Occipital lobe (tissue), 1 donor: ENCODE measurements at regions not wholly inside any gene's neighbourhood (a gene's known extent, or its start where the extent isn't known, plus 50 kb on each side); places are given as distances from the start of the nearest gene placed in this dataset.
"Not testable (repeated sequence)": the region's sequence is repeated elsewhere in the genome, so short reads cannot be mapped to it uniquely, and the experiment has no call there.

Experiments
- DNase-seq: peaks from one replicate; lab custom pipeline; 2025; lab: John Stamatoyannopoulos, UW

DNA sequence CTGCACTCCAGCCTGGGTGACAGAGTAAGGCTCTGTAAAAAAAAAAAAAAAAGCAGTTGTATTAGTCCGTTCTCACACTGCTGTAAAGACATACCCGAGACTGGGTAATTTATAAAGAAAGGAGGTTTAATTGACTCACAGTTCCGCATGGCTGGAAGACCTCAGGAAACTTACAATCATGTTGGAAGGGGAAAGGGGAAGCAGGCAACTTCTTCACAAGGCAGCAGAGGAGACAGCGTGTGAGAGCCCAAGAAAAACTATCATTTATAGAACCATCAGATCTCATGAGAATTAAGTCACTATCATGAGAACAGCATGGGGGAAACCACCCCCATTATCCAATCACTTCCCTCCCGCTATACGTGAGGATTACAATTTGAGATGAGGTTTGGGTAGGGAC is 151.7 kb upstream of the NR5A2 start:
- DNase-seq = no peak

GRCh38 chr1:199877526-199878384 is 149.8 kb upstream of the NR5A2 start:
- DNase-seq = no peak

GRCh38 chr1:199878823-199879222 is 148.7 kb upstream of the NR5A2 start:
- DNase-seq = no peak

DNA sequence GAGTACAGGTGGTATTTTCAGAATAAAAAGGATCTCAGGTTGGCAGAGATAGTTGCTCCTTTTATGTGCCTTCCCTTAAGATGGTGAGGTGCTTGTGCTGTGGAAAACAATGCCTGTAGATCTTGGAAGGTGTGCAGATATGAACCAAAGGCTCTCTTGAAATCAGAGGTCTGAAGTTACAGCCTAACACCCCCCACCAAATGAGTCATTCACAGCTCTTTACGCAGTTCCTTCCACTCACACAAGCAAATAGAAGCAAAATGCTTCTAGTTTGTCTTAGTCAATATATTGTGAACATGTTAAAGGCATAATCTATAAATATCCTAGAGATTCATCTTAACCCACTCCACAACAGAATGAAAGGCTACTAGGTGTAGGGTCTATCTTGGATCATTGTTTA is 128.9 kb upstream of the NR5A2 start:
- DNase-seq = no peak

- DNase-seq = no peak
Observed at GRCh38 chr1:199901341-199901740, 126.2 kb upstream of the NR5A2 start.

GRCh38 chr1:199907361-199907760 is 120.1 kb upstream of the NR5A2 start:
- DNase-seq = no peak

- DNase-seq = no peak
Observed at GRCh38 chr1:199909137-199909536, 118.4 kb upstream of the NR5A2 start.

DNA sequence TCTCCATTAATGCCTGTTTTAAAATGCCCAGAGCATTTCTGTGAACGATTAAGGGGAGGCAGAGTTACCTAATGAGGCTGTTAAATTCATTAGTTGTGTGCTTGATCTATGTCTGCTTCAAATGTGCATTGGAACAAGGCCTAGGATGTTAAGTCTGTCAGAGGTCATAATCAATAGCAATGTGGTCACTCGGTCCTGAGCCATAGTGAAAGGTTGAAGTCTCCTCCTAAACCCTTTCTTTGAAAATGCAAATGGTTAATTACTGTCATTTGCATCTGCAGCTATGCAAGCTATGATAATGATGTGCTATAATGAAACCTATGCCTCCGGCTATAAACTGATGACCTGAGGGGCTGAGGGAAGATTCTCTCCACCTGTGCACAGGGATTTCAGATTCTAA is 114.2 kb upstream of the NR5A2 start:
- no peak for DNase-seq

DNA sequence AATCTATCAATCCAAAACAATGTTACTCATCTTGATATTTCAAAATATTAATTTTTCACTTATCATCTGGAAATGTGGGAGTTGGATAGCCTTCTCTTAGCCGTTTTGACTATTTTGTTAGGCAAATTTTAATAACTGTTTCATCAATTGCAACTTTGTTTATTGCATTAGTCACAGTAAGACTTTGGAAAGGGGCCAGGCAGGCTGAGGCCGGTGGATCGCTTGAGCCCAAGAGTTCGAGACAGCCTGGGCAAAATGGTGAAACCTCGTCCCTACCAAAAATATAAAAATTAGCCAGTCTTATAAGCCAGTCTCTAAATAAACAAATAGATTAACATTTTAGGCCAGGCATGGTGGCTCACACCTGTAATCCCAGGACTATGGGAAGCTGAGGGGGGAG is 113.0 kb upstream of the NR5A2 start:
- DNase-seq = no peak

- DNase-seq = no peak
Observed at GRCh38 chr1:199918196-199918769, 109.2 kb upstream of the NR5A2 start.

GRCh38 chr1:199920635-199921034 is 106.9 kb upstream of the NR5A2 start:
- no peak for DNase-seq

- DNase-seq = no peak
Observed at GRCh38 chr1:199929556-199929955, 98.0 kb upstream of the NR5A2 start.

- DNase-seq = not testable (repeated sequence)
Observed at GRCh38 chr1:199930067-199930466, 97.4 kb upstream of the NR5A2 start.

DNA sequence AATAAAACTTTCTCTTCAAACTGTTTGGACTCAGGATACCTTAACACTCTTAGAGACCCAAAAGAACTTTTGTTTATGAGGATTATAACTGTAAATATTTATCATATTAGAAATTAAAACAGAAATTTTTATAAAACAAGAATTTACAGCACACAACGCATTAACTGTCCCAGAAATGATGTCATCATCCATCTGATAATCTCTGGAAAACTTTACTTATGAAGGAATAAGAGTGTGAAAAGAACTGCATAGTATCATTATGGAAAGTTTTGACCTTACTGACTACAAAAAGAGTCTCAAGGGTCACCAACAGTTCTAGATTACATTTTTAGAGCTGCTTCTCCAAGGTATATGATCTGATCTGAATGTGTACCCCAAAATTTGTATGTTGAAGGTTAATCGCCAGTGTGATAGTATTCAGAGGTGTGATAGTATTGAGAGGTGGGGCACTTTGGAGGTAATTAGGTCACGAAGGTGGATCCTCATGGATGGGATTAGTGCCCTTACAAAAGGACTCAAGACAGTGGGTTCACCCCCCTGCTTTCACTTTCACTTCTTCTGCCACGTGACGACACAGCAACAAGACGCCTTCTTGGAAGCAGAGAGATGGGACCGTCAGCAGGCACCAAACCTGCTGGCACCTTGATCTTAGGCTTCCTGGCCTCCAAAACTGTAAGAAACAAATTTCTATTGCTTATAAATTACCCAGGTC is 95.7 kb upstream of the NR5A2 start:
- DNase-seq = no peak

DNA sequence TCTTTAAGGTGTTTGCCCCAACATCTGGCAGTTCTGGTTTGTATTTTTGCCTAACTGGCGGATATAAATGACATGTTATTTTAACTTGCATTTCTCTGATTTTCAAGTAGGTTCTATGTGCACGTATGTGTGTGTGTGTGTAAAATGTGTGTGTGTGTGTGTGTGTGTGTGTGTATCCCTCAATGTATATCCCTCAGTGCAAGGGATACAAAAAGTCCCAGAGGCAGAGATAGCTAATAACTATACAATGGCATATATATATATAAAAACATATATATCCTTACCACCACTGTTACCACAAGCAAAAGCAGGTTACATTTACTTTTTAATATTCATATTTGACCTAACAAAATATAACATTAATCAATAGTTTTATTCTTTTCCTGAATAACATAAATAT is 95.0 kb upstream of the NR5A2 start:
- no peak for DNase-seq

GRCh38 chr1:199936441-199936840 is 91.1 kb upstream of the NR5A2 start:
- DNase-seq = no peak

DNA sequence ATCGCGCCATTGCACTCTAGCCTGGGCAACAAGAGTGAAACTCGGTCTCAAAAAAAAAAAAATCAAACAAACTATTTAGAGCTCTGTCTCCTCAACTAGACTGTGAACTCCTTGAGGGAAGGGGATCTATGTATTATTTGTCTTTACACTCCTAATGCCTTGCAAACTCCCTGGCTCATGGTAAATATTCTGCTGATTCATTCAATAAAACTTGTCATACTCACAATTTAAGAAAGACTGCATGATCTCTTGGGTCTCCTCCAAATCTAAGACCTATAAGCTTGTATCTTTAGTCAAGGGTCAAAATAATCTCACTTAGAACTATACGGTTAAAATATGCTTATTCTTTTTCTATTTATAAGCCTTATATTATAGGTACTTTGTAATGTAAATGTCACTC is 90.3 kb upstream of the NR5A2 start:
- no peak for DNase-seq

DNA sequence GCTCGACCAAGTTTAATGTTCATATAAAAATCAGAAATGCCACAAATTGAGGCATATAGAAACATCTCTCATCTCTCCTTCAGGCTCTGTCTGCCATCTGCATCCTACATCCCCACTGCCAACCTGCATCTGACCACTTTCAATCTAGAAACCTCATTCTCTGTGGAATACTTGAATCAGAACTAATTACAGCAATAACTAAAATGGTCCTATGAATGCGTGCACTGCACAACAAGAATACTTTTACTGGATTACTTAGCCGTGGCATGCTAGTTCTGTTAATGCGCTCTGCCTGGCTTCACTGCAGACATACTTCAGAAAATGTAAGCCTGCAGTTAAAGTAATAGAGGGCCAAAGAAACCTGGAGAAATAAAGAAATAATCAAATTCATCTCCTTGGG is 89.8 kb upstream of the NR5A2 start:
- no peak for DNase-seq

DNA sequence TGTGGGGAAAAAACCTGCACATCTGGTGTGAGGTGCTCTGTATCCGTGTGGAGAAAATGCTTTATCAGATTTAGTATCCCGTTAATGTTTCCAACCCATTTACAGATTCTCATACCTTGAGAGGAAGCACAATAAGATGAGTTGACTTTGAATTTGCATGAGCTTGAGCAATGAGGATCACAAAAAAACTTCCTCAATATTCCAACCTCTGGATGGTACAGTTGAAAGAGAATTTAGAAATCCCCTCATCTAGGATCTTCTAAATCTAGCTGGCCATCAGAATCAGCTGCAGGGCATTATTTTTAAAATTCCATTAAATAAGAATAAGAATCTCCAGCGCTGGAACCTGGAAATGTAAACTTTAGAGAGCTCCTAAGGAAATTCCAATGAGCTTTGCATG is 82.5 kb upstream of the NR5A2 start:
- no peak for DNase-seq

DNA sequence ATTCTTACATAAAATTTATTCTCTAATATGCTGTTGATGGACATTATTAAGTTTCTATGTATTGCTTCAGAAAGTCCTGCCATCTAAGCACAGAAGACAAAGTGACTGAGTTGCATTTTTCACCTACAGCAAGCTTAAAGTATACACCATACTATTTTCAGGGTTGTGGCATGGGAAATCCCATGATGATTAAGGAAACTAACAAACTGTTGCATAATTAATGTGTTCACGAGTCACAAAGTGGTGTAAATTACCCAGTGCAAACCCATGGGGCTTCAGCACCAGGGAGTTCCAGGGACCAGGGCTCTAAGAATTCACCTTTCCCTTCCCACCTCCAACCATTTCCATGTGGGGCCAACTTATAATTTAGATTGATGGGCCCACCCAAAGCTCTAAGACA is 81.9 kb upstream of the NR5A2 start:
- no peak for DNase-seq

GRCh38 chr1:199946305-199947155 is 81.0 kb upstream of the NR5A2 start:
- DNase-seq = no peak
